ENCODE measurements at regions not wholly inside any gene's neighbourhood (a gene's known extent, or its start where the extent isn't known, plus 50 kb on each side); places are given as distances from the start of the nearest gene placed in this dataset.

GRCh38 chr3:72383230-72383629 is 465.0 kb downstream of the SHQ1 start:
- ATAC-seq (no peak), DNase-seq (no peak)
- intact Hi-C loops (cut with DNase I, micrococcal nuclease): no loop called here

- DNase-seq: no peak
- ATAC-seq: no peak
- intact Hi-C loops (cut with DNase I, micrococcal nuclease): no loop called here
These were observed 465.8 kb downstream of the SHQ1 start for GRCh38 chr3:72382460-72382859.

DNA sequence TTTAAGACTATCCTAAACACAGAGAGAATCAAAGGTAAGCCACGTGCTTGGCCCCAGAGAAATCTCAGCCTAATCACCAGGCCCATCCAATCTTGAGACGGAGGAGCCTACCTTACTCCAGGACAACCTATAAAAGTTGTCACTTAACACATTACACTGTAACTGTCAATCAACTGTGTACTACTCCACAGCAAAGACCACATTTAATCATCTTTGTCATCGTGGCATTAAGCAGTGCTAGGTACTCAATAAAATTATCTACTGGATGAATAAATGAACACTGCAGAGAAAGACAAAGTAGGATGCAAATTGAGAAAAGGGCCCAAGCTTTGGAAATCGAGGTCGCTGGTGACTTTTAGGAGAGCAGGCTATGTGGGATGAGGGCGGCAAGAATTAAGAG is 466.7 kb downstream of the SHQ1 start:
- no peak for DNase-seq
- no peak for ATAC-seq
- intact Hi-C loops (cut with DNase I, micrococcal nuclease): no loop called here

DNA sequence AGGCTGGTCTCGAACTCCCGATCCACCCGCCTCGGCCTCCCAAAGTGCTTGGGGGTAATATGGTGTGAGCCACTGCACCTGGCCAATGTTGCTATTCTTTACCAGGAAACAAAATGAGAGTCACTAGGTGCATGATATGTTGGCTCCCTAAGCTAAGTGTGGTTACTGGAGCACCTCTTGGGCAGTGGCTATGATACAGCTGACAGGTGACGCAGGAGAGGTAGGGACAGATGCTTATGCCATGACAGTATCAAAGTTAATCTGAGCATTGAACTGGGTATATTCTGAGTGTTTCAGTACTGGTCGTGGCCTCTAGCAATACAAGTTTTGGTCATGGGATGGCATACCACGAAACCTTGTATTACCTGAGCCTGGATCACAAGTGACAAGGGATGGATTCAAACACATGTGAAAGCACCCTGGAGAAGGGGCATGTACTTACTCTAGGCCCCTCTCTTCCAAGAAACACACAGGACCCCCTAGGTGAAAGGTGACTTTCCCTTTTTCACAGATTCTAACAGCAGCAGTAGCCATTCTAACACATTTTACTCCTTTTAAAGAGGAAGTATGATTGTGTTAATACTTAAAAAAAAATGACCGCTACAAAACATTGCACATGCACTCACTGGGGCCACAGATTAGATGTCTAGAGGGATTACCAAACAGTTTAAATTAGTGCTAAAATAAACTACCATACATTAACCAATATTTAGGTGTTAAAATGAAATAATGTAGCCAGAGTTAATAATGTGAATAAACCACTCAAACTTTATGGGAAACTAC is 467.3 kb downstream of the SHQ1 start:
- peak; percentile 37 for ATAC-seq
- DNase-seq: no peak
- intact Hi-C loops (cut with DNase I, micrococcal nuclease): no loop called here

GRCh38 chr3:72380193-72380592 is 468.1 kb downstream of the SHQ1 start:
- intact Hi-C loops (cut with DNase I, micrococcal nuclease): no loop called here
- DNase-seq (no peak), ATAC-seq (no peak)

- ATAC-seq: peak; percentile 96
- intact Hi-C loops (cut with DNase I, micrococcal nuclease): no loop called here
- DNase-seq: no peak
These were observed 468.6 kb downstream of the SHQ1 start for GRCh38 chr3:72379500-72380187.

DNA sequence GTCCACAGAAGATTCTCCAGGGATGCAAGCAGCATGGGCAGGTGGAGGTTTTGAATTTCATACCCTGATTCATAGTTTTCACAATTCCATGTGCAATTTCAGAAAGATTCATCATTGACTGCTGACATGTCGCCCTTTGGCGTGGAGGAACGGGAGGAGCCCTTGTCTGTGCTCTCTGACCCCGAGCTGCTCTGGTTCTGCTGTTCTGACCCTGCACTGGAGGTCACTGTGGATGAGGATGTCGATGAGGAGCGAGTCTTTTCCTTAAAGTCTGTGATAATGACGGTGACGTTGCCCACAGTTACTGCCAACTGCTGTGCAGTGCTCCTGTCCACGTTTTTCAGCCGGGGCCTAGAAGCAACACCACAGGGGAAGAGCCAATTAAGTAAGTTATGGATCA is 470.0 kb downstream of the SHQ1 start:
- intact Hi-C loops (cut with DNase I, micrococcal nuclease): no loop called here
- no peak for ATAC-seq
- no peak for DNase-seq

DNA sequence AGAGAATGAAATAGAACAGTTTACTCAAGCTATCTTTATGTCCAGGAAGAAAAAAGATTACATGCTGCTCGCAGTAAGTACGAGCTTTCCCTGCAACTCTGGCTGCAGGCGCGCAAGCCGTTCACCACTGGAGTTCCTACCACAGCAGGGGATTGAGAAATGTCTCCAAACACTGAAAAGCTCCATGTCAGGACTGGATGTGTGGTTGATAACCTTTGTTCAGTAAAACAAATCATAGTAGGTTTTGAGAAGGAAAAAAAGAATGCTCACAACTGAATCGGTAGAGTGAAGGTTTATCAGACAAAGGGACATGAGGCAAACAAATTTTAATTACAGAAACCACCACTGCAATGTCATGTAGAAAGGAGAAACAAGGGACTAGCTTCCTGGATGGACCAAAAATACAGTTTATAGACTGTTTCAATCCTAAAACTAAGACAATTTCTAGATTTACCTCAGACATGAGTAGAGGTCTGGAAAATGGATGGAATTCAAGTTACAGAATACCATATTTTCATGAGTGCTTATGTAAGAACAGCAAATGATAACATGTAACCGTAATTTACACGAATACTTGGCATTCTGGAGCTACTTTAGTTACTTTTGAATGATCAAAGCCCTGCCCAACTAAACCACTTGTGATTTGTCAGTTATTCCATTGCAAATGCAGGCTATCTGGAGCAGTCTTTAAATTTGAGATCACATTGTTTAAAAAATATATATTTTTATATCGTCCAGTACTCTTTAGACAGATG is 471.1 kb downstream of the SHQ1 start:
- DNase-seq: no peak
- no peak for ATAC-seq

DNA sequence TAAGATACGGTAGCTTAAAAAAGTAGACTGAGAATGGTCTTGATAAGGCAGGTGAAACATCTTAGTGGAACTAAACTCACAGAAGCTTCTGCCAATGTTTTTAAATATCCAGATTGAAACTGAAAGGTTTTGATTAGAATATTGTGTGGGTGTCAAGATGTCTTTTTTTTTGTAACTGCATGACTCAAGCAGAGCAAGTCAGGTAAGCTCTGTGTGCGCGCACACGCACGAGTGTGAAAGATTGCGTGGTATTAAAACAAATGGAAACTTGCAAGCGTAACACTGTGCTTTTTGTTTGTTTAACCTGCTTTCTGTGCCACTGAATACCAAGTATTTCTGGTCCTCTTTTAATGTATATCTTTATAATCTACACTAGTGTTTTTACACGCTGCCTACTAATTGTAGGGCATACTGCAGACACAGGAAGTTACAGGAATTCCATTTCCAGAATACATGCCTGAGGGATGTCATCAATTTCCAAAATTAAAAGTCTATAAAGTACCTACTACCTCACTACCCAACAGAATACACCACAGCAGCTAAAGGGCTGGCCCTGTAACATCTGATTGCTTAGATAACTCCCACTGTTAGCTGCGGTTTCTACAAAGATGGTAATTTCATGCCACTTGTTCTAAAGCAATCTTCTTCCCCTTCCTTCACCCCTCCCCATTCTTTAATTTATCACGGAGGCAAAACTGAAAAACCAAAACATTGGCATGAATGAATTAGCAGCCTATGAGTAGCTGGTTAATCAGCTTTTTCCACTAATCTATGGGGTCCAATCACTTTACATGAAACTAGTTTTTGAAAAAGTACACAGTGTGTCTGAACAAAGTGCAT is 472.8 kb downstream of the SHQ1 start:
- ATAC-seq (no peak), DNase-seq (no peak)
- intact Hi-C loops (cut with DNase I, micrococcal nuclease): no loop called here

More for the DNA sequence above, 471.1 kb downstream of the SHQ1 start:
- intact Hi-C loops (cut with DNase I, micrococcal nuclease): no loop called here

DNA sequence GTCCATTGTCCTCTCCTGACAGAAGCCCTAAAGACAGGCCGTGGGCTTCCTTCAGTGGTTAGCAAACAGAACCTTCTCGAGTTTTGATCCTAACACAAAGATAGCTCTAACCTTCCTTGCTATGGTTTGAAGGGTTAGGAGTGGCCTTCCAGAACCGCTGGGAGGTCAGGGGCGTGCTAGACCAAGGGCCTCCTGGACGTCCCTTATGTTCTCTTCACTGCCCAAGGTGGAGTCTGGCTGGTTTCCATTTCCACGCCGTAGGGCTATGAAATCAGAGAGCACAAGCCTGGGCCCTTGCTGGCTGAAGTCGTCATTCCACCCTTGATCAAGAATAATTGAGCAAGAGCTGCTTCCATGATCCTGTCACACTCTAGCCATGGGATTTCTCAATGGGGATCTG is 475.1 kb downstream of the SHQ1 start:
- intact Hi-C loops (cut with DNase I, micrococcal nuclease): no loop called here
- ATAC-seq (peak; percentile 6), DNase-seq (no peak)

- no peak for ATAC-seq
- no peak for DNase-seq
- intact Hi-C loops (cut with DNase I, micrococcal nuclease): no loop called here
These were observed 476.1 kb downstream of the SHQ1 start for GRCh38 chr3:72372161-72372560.

DNA sequence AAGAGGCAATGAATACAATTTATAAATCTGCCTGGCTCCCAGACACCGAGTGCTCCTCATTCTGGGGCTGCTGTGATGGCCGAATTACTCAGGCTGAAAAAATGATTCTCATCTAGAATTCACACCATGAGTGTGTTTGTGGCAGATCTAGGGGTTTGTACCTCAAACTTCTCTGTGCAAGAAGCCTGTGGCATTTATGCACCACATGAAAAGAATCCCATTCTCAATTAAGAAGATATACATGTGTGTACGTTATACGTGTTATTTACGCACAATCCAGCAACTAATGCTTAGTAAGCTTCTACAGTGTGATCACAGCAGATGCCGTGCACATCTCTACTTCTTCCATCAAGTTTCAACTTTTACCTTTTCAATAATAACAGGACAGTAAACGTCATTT is 476.8 kb downstream of the SHQ1 start:
- no peak for ATAC-seq
- DNase-seq: no peak
- intact Hi-C loops (cut with DNase I, micrococcal nuclease): no loop called here

DNA sequence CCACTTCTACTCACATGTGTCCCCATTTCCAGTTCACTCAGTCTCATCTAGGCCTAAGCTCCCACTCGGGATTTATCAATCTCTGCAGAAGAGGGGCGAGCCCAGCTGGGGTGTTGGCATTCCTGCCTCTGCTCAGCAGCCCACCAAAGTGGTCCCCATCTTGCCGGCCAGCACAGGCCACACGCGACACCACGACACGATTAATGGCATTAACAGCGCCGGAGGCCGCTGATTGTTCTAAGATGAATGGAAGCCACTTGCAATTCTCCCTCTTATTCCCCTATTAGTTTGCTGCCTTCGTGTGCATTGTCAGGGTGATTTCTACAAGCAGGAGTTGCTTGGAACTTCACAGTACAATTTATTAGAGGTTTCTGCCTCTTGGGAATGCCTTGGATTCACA is 477.3 kb downstream of the SHQ1 start:
- ATAC-seq (no peak), DNase-seq (no peak)
- intact Hi-C loops (cut with DNase I, micrococcal nuclease): no loop called here

GRCh38 chr3:72369681-72370080 is 478.6 kb downstream of the SHQ1 start:
- intact Hi-C loops (cut with DNase I, micrococcal nuclease): no loop called here
- no peak for ATAC-seq
- DNase-seq: no peak

DNA sequence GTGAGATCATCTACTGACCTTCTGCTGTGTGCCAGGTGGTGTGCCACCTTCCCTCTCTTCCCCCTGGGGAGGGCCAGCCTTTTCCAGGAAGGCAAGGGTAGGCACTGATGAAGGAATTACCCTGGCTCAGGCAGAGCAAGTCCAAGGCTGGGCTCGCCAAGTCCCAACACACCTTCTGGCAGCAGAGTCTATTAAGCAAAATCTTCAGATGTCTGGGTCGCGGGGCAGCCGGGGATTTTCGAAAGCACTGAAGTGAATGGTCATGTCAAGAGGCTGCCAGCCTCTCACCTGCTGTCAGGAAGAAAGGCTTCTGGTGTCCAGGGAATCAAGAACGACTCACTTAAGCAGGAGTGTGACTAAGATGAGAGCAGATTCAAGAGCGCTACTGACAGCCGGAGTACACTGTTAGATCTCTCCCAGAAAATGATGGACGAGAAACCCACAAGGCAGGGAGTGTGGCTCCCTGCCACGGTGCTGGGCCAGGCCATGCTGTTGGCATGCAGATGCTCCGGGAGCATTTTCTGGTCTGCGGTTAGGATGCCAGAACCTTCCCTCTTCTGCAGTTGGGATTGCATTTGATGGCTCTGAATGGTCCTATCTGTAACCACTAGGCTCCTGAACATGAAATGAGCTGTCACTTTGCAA is 479.8 kb downstream of the SHQ1 start:
- intact Hi-C loops (cut with DNase I, micrococcal nuclease): no loop called here
- ATAC-seq: no peak
- no peak for DNase-seq

DNA sequence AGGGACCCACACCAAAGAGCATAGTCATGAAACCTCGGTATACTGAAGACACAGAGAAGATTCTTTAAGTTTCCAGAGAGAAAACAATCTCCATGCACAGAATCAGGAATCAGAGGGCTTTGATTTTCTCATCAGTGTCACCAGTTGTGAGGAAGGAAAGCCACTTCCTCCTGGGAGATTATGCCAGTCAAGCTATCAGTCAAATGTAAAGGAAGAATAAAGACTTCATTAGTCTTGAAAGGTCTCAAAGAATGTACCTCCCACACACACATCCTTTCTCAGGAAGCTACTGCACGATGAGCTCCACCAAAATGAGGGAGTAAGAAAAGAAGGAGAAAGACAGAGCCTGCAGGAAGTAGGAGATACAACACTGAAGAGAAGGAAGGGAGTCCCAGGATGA is 486.3 kb downstream of the SHQ1 start:
- no peak for DNase-seq
- intact Hi-C loops (cut with DNase I, micrococcal nuclease): no loop called here

GRCh38 chr3:72359743-72360142 is 488.5 kb downstream of the SHQ1 start:
- ATAC-seq: no peak
- no peak for DNase-seq
- intact Hi-C loops (cut with DNase I, micrococcal nuclease): no loop called here

More for the DNA sequence above, 486.3 kb downstream of the SHQ1 start:
- ATAC-seq: no peak

- intact Hi-C loops (cut with DNase I, micrococcal nuclease): no loop called here
- ATAC-seq (no peak), DNase-seq (no peak)
These were observed 493.1 kb downstream of the SHQ1 start for GRCh38 chr3:72355168-72355567.

GRCh38 chr3:72354486-72354885 is 493.8 kb downstream of the SHQ1 start:
- DNase-seq (no peak), ATAC-seq (no peak)
- intact Hi-C loops (cut with DNase I, micrococcal nuclease): no loop called here

Data from left colon (tissue), 2 donors.